GM12892 (cell line): ENCODE measurements at regions not wholly inside any gene's neighbourhood (a gene's known extent, or its start where the extent isn't known, plus 50 kb on each side); places are given as distances from the start of the nearest gene placed in this dataset.

Source experiments
- POLR2A ChIP-seq: IDR thresholded peaks from 2 replicates; pipeline ENCODE4 v1.6.1; 2011; ENCODE audit warnings: low read depth, low read length, control low read depth
- TAF1 ChIP-seq: IDR thresholded peaks from 2 replicates; pipeline ENCODE4 v1.6.1; 2011; ENCODE audit warnings: low read depth, mild to moderate bottlenecking, control low read depth, low read length, borderline replicate concordance

- TF ChIP-seq POLR2A, result no peak
- no peak for TF ChIP-seq TAF1
Measured at GRCh38 chr3:132857317-132857716, 135.1 kb upstream of the NPHP3 start.
